Ascending aorta (tissue), 2 donors: ENCODE measurements at regions not wholly inside any gene's neighbourhood (a gene's known extent, or its start where the extent isn't known, plus 50 kb on each side); places are given as distances from the start of the nearest gene placed in this dataset.

Source experiments
- DNase-seq, 2 donors: peaks; one replicate each; pipeline ENCODE4 v3.0.0-alpha.2; 2019; ENCODE audit warnings: low spot score in 2 of 2
- H3K27ac ChIP-seq, 2 donors: fragments of 200-600 bp; sonication (generic); one replicate each; pipeline ENCODE4 v1.5.1; 2016 to 2017; ENCODE audit warnings: mild to moderate bottlenecking in 1 of 2
- H3K27me3 ChIP-seq: fragments of 200-600 bp; sonication (generic); one replicate; pipeline ENCODE4 v1.5.1; 2017
- H3K36me3 ChIP-seq, 2 donors: fragments of 200-600 bp; sonication (generic); one replicate each; pipeline ENCODE4 v1.5.1; 2016
- H3K4me1 ChIP-seq, 2 donors: fragments of 200-600 bp; sonication (generic); one replicate each; pipeline ENCODE4 v1.5.1; 2016 to 2017; ENCODE audit warnings: mild to moderate bottlenecking in 1 of 2
- H3K4me3 ChIP-seq, 2 donors: fragments of 200-600 bp; sonication (generic); one replicate each; pipeline ENCODE4 v1.5.1; 2016 to 2017; ENCODE audit warnings: mild to moderate bottlenecking in 1 of 2
- H3K9me3 ChIP-seq, 2 donors: fragments of 200-600 bp; sonication (generic); one replicate each; pipeline ENCODE4 v1.5.1; 2016
- CTCF ChIP-seq, 3 experiments: fragments of 200-600 bp in 2 of 3; fragments of 450-650 bp in 1 of 3; sonication (generic) in 2 of 3; IDR thresholded peaks; one replicate each; pipeline ENCODE4 v1.5.1; 2016 to 2019; ENCODE audit warnings: antibody characterized with exemption in 3 of 3, mild to moderate bottlenecking in 1 of 3, moderate library complexity in 1 of 3
- intact Hi-C: fragments of 100-400 bp; cut with DNase I; formaldehyde crosslinking; loops from one replicate; pipeline ENCODE4 v1.15.1; 2023

- Histone ChIP-seq H3K9me3 (no peaks in the 10 kb centered on the region), H3K36me3 (no peaks in the 10 kb centered on the region), H3K4me3 (no peak overlapping the region), H3K27ac (no peak overlapping the region), H3K4me1 (no peaks in the 10 kb centered on the region), H3K27me3 (no peaks in the 10 kb centered on the region)
- DNase-seq: no peak
- intact Hi-C loops: no loop called here
- no peak for TF ChIP-seq CTCF (IDR thresholded peaks at IDR 0.05)
These were observed 103.1 kb downstream of the KIF4B start for GRCh38 chr5:155116456-155117251.

- H3K27ac ChIP-seq: no peak overlapping the region
- no peak for TF ChIP-seq CTCF (IDR thresholded peaks at IDR 0.05)
- intact Hi-C loops: no loop called here
These were observed 112.1 kb downstream of the KIF4B start for GRCh38 chr5:155125551-155126095.

GRCh38 chr5:155126573-155126972, 113.0 kb downstream of the KIF4B start:
- no peak overlapping the region for H3K27ac ChIP-seq
- TF ChIP-seq CTCF (IDR thresholded peaks at IDR 0.05): no peak
- H3K36me3 ChIP-seq: no peaks in the 10 kb centered on the region
- H3K4me1 ChIP-seq: no peaks in the 10 kb centered on the region
- DNase-seq: no peak
- intact Hi-C loops: no loop called here
- no peaks in the 10 kb centered on the region for H3K9me3 ChIP-seq
- no peak overlapping the region for H3K4me3 ChIP-seq
- no peaks in the 10 kb centered on the region for H3K27me3 ChIP-seq

More at GRCh38 chr5:155125551-155126095, 112.1 kb downstream of the KIF4B start:
- Histone ChIP-seq H3K4me3 (no peak overlapping the region), H3K9me3 (no peaks in the 10 kb centered on the region), H3K36me3 (no peaks in the 10 kb centered on the region), H3K4me1 (no peaks in the 10 kb centered on the region), H3K27me3 (no peaks in the 10 kb centered on the region)
- no peak for DNase-seq

GRCh38 chr5:155127552-155127951, 114.0 kb downstream of the KIF4B start:
- no peaks in the 10 kb centered on the region for H3K4me1 ChIP-seq
- no peak for DNase-seq

GRCh38 chr5:155128786-155129512, 115.4 kb downstream of the KIF4B start:
- no peaks in the 10 kb centered on the region for H3K9me3 ChIP-seq
- TF ChIP-seq CTCF (IDR thresholded peaks at IDR 0.05): no peak

More at GRCh38 chr5:155127552-155127951, 114.0 kb downstream of the KIF4B start:
- Histone ChIP-seq H3K4me3 (no peak overlapping the region), H3K27ac (no peak overlapping the region), H3K9me3 (no peaks in the 10 kb centered on the region), H3K27me3 (no peaks in the 10 kb centered on the region), H3K36me3 (no peaks in the 10 kb centered on the region)
- intact Hi-C loops: no loop called here
- TF ChIP-seq CTCF (IDR thresholded peaks at IDR 0.05): no peak

More at GRCh38 chr5:155128786-155129512, 115.4 kb downstream of the KIF4B start:
- intact Hi-C loops: no loop called here
- H3K4me1 ChIP-seq: no peaks in the 10 kb centered on the region
- H3K4me3 ChIP-seq: no peak overlapping the region
- no peak for DNase-seq
- no peaks in the 10 kb centered on the region for H3K27me3 ChIP-seq
- H3K27ac ChIP-seq: no peak overlapping the region
- H3K36me3 ChIP-seq: no peaks in the 10 kb centered on the region
